Colon (tissue), 2 donors: ENCODE measurements at regions not wholly inside any gene's neighbourhood (a gene's known extent, or its start where the extent isn't known, plus 50 kb on each side); places are given as distances from the start of the nearest gene placed in this dataset.

Experiments used
- FAIRE-seq: peaks from 2 replicates; lab custom pipeline; 2012; peaks lifted over from hg19 to GRCh38; lab: Jason Lieb, UNC
- donor health status: control.
- donor health status: control.

- no peak for FAIRE-seq
These were observed 144.0 kb downstream of the CDC5L start for GRCh38 chr6:44531442-44532015.

GRCh38 chr6:44533421-44533820, 145.9 kb downstream of the CDC5L start:
- no peak for FAIRE-seq

GRCh38 chr6:44534291-44534690, 146.8 kb downstream of the CDC5L start:
- no peak for FAIRE-seq

- FAIRE-seq = no peak
These were observed 147.9 kb downstream of the CDC5L start for GRCh38 chr6:44535446-44535845.

- FAIRE-seq = no peak
These were observed 148.5 kb downstream of the CDC5L start for GRCh38 chr6:44535967-44536366.

GRCh38 chr6:44537306-44538049, 150.0 kb downstream of the CDC5L start:
- FAIRE-seq = no peak

GRCh38 chr6:44538131-44538806, 150.8 kb downstream of the CDC5L start:
- no peak for FAIRE-seq

- FAIRE-seq = no peak
These were observed 151.3 kb downstream of the CDC5L start for GRCh38 chr6:44538807-44539201.

GRCh38 chr6:44539701-44540355, 152.3 kb downstream of the CDC5L start:
- FAIRE-seq = no peak

GRCh38 chr6:44540881-44541280, 153.4 kb downstream of the CDC5L start:
- FAIRE-seq = no peak

- no peak for FAIRE-seq
These were observed 155.1 kb downstream of the CDC5L start for GRCh38 chr6:44542401-44543116.

GRCh38 chr6:44543664-44544063, 156.2 kb downstream of the CDC5L start:
- FAIRE-seq = no peak

GRCh38 chr6:44545224-44545623, 157.7 kb downstream of the CDC5L start:
- no peak for FAIRE-seq

- FAIRE-seq = no peak
These were observed 160.8 kb downstream of the CDC5L start for GRCh38 chr6:44548319-44548718.

GRCh38 chr6:44549516-44549915, 162.0 kb downstream of the CDC5L start:
- no peak for FAIRE-seq

GRCh38 chr6:44554194-44554593, 166.7 kb downstream of the CDC5L start:
- FAIRE-seq = no peak

GRCh38 chr6:44554861-44555260, 167.4 kb downstream of the CDC5L start:
- no peak for FAIRE-seq

- no peak for FAIRE-seq
These were observed 168.5 kb downstream of the CDC5L start for GRCh38 chr6:44556046-44556445.

- no peak for FAIRE-seq
These were observed 170.7 kb downstream of the CDC5L start for GRCh38 chr6:44558024-44558831.

- FAIRE-seq = no peak
These were observed 171.3 kb downstream of the CDC5L start for GRCh38 chr6:44558832-44559251.
